ENCODE measurements at regions not wholly inside any gene's neighbourhood (a gene's known extent, or its start where the extent isn't known, plus 50 kb on each side); places are given as distances from the start of the nearest gene placed in this dataset.

GRCh38 chr15:37599156-37599555, 335.3 kb upstream of the TMCO5A start:
- no peak overlapping the region for H3K4me3 ChIP-seq (ENCODE audit: low read depth, low read length)
- in situ Hi-C loops (cut with HindIII; ENCODE audit: low sequenced_read_pairs), result loop anchor here (5.0 kb wide), 1 partner anchor 38 kb away; no protein-coding TSS in a partner anchor
- no peak for TF ChIP-seq CTCF (IDR thresholded peaks at IDR 0.05; ENCODE audit: low read depth, low read length, missing control alignments)
- DNase-seq (ENCODE audit: low read depth), result no peak

- in situ Hi-C loops (cut with HindIII; ENCODE audit: low sequenced_read_pairs), result no loop called here
- H3K4me3 ChIP-seq (ENCODE audit: low read depth, low read length), result no peak overlapping the region
- no peak for TF ChIP-seq CTCF (IDR thresholded peaks at IDR 0.05; ENCODE audit: low read depth, low read length, missing control alignments)
- DNase-seq (ENCODE audit: low read depth), result no peak
These were observed 318.2 kb upstream of the TMCO5A start for GRCh38 chr15:37616215-37616614.

GRCh38 chr15:37618353-37618752, 316.1 kb upstream of the TMCO5A start:
- no peak overlapping the region for H3K4me3 ChIP-seq (ENCODE audit: low read depth, low read length)
- DNase-seq (ENCODE audit: low read depth), result no peak
- TF ChIP-seq CTCF (IDR thresholded peaks at IDR 0.05; ENCODE audit: low read depth, low read length, missing control alignments), result no peak
- in situ Hi-C loops (cut with HindIII; ENCODE audit: low sequenced_read_pairs), result no loop called here

GRCh38 chr15:37619358-37620042, 314.9 kb upstream of the TMCO5A start:
- no peak for TF ChIP-seq CTCF (IDR thresholded peaks at IDR 0.05; ENCODE audit: low read depth, low read length, missing control alignments)
- in situ Hi-C loops (cut with HindIII; ENCODE audit: low sequenced_read_pairs), result no loop called here
- no peak overlapping the region for H3K4me3 ChIP-seq (ENCODE audit: low read depth, low read length)
- no peak for DNase-seq (ENCODE audit: low read depth)

GRCh38 chr15:37625576-37625975, 308.9 kb upstream of the TMCO5A start:
- no peak overlapping the region for H3K4me3 ChIP-seq (ENCODE audit: low read depth, low read length)
- TF ChIP-seq CTCF (IDR thresholded peaks at IDR 0.05; ENCODE audit: low read depth, low read length, missing control alignments), result no peak
- DNase-seq (ENCODE audit: low read depth), result no peak
- in situ Hi-C loops (cut with HindIII; ENCODE audit: low sequenced_read_pairs), result no loop called here

- no peak for DNase-seq (ENCODE audit: low read depth)
- in situ Hi-C loops (cut with HindIII; ENCODE audit: low sequenced_read_pairs), result no loop called here
- no peak for TF ChIP-seq CTCF (IDR thresholded peaks at IDR 0.05; ENCODE audit: low read depth, low read length, missing control alignments)
These were observed 305.9 kb upstream of the TMCO5A start for GRCh38 chr15:37628507-37628906.

More at GRCh38 chr15:37628507-37628906, 305.9 kb upstream of the TMCO5A start:
- no peak overlapping the region for H3K4me3 ChIP-seq (ENCODE audit: low read depth, low read length)
